HEK293 (cell line): ENCODE measurements at regions not wholly inside any gene's neighbourhood (a gene's known extent, or its start where the extent isn't known, plus 50 kb on each side); places are given as distances from the start of the nearest gene placed in this dataset.

ENCODE experiments used
- CTCF ChIA-PET: fragments of 350-600 bp; formaldehyde crosslinking; extraction: SDS; loops from one replicate; lab custom pipeline; 2021; ENCODE audit warnings: antibody characterized with exemption; lab: Yijun Ruan, JAX
- POLR2A ChIA-PET: fragments of 300-600 bp; formaldehyde crosslinking; extraction: SDS; loops from one replicate; lab custom pipeline; 2020; ENCODE audit warnings: antibody characterized with exemption, inconsistent platforms; lab: Yijun Ruan, JAX
- H3K27ac ChIP-seq: fragments of 200-500 bp; sonication (Bioruptor generic); 2 replicates; pipeline ENCODE4 v1.5.1; 2014; ENCODE audit warnings: low read depth, low read length, control low read depth, inconsistent platforms; ENCODE audit errors: extremely low read depth
- H3K36me3 ChIP-seq, 2 experiments: fragments of 200-500 bp in 1 of 2; sonication (Bioruptor generic) in 1 of 2; 1 replicate in 1 of 2; 2 replicates in 1 of 2; pipeline ENCODE4 v1.5.1; 2014 to 2017; ENCODE audit warnings: inconsistent platforms in 2 of 2, low read length in 2 of 2; ENCODE audit not compliant: control insufficient read depth in 2 of 2, insufficient read depth in 1 of 2
- H3K4me1 ChIP-seq: fragments of 200-500 bp; sonication (Bioruptor generic); 2 replicates; pipeline ENCODE4 v1.5.1; 2014; ENCODE audit warnings: mild to moderate bottlenecking, low read length, inconsistent platforms; ENCODE audit not compliant: control insufficient read depth, insufficient read depth
- H3K4me3 ChIP-seq: 2 replicates; pipeline ENCODE4 v1.5.1; 2011; ENCODE audit warnings: low read depth, mild to moderate bottlenecking, control low read depth, low read length, moderate library complexity
- H3K9me3 ChIP-seq: fragments of 200-500 bp; sonication (Bioruptor generic); 2 replicates; pipeline ENCODE4 v1.5.1; 2014; ENCODE audit warnings: low read depth, low read length, inconsistent platforms; ENCODE audit not compliant: control insufficient read depth, insufficient read depth
- IKZF3 ChIP-seq: fragments of 450-650 bp; IDR thresholded peaks from 2 replicates; pipeline ENCODE4 v1.5.0; 2018; ENCODE audit warnings: missing biosample characterization, mild to moderate bottlenecking, missing genetic modification characterization, moderate library complexity
- KLF16 ChIP-seq: fragments of 450-650 bp; formaldehyde crosslinking; IDR thresholded peaks from 2 replicates; pipeline ENCODE4 v1.5.1; 2017; ENCODE audit warnings: missing biosample characterization, missing genetic modification characterization
- PRDM4 ChIP-seq: fragments of 450-650 bp; formaldehyde crosslinking; IDR thresholded peaks from 2 replicates; pipeline ENCODE4 v1.5.1; 2017; ENCODE audit warnings: missing biosample characterization, missing genetic modification characterization
- PRDM6 ChIP-seq: fragments of 450-650 bp; formaldehyde crosslinking; IDR thresholded peaks from 2 replicates; pipeline ENCODE4 v1.5.1; 2017; ENCODE audit warnings: missing biosample characterization, missing genetic modification characterization
- RBAK ChIP-seq: fragments of 450-650 bp; formaldehyde crosslinking; IDR thresholded peaks from 2 replicates; pipeline ENCODE4 v1.5.1; 2016; ENCODE audit warnings: missing biosample characterization, missing genetic modification characterization
- TRIM28 ChIP-seq: IDR thresholded peaks from 2 replicates; pipeline ENCODE4 v1.6.1; 2011; ENCODE audit warnings: low read length, control low read depth, borderline replicate concordance
- TSHZ1 ChIP-seq: fragments of 450-650 bp; formaldehyde crosslinking; IDR thresholded peaks from 2 replicates; pipeline ENCODE4 v1.5.1; 2016; ENCODE audit warnings: missing biosample characterization, missing genetic modification characterization, borderline replicate concordance
- WT1 ChIP-seq: fragments of 450-650 bp; formaldehyde crosslinking; IDR thresholded peaks from 2 replicates; pipeline ENCODE4 v1.5.1; 2016; ENCODE audit warnings: missing biosample characterization, missing genetic modification characterization
- ZBTB20 ChIP-seq: fragments of 450-650 bp; formaldehyde crosslinking; IDR thresholded peaks from 2 replicates; pipeline ENCODE4 v1.5.1; 2016; ENCODE audit warnings: missing biosample characterization, missing genetic modification characterization
- ZBTB8A ChIP-seq: fragments of 450-650 bp; formaldehyde crosslinking; IDR thresholded peaks from 2 replicates; pipeline ENCODE4 v1.5.1; 2016; ENCODE audit warnings: missing biosample characterization, missing genetic modification characterization
- ZNF132 ChIP-seq: fragments of 450-650 bp; formaldehyde crosslinking; IDR thresholded peaks from 2 replicates; pipeline ENCODE4 v1.5.1; 2017; ENCODE audit warnings: missing biosample characterization, missing genetic modification characterization, borderline replicate concordance
- ZNF140 ChIP-seq: fragments of 450-650 bp; formaldehyde crosslinking; IDR thresholded peaks from 2 replicates; pipeline ENCODE4 v1.5.1; 2016; ENCODE audit warnings: missing biosample characterization, missing genetic modification characterization
- ZNF157 ChIP-seq: fragments of 450-650 bp; formaldehyde crosslinking; IDR thresholded peaks from 2 replicates; pipeline ENCODE4 v1.5.1; 2016; ENCODE audit warnings: missing biosample characterization, missing genetic modification characterization
- ZNF214 ChIP-seq: fragments of 450-650 bp; formaldehyde crosslinking; IDR thresholded peaks from 2 replicates; pipeline ENCODE4 v1.5.1; 2017; ENCODE audit warnings: missing biosample characterization, mild to moderate bottlenecking, missing genetic modification characterization, borderline replicate concordance
- ZNF223 ChIP-seq: fragments of 450-650 bp; formaldehyde crosslinking; IDR thresholded peaks from 2 replicates; pipeline ENCODE4 v1.5.1; 2016; ENCODE audit warnings: missing biosample characterization, missing genetic modification characterization
- ZNF280D ChIP-seq: fragments of 450-650 bp; formaldehyde crosslinking; IDR thresholded peaks from 2 replicates; pipeline ENCODE4 v1.5.1; 2016; ENCODE audit warnings: missing biosample characterization, missing genetic modification characterization
- ZNF426 ChIP-seq: fragments of 450-650 bp; formaldehyde crosslinking; IDR thresholded peaks from 2 replicates; pipeline ENCODE4 v1.5.1; 2017; ENCODE audit warnings: missing biosample characterization, missing genetic modification characterization, mild to moderate bottlenecking, inconsistent platforms, moderate library complexity
- ZNF529 ChIP-seq: fragments of 450-650 bp; formaldehyde crosslinking; IDR thresholded peaks from 2 replicates; pipeline ENCODE4 v1.5.1; 2017; ENCODE audit warnings: missing genetic modification characterization, missing biosample characterization; ENCODE audit not compliant: insufficient replicate concordance
- ZNF530 ChIP-seq: fragments of 450-650 bp; formaldehyde crosslinking; IDR thresholded peaks from 2 replicates; pipeline ENCODE4 v1.5.1; 2016; ENCODE audit warnings: low read depth, missing biosample characterization, missing genetic modification characterization
- ZNF558 ChIP-seq: fragments of 450-650 bp; formaldehyde crosslinking; IDR thresholded peaks from 2 replicates; pipeline ENCODE4 v1.5.1; 2016; ENCODE audit warnings: missing biosample characterization, missing genetic modification characterization
- ZNF626 ChIP-seq: fragments of 450-650 bp; sonication (Bioruptor Pico); formaldehyde crosslinking; IDR thresholded peaks from 2 replicates; pipeline ENCODE4 v1.5.1; 2018; ENCODE audit warnings: missing biosample characterization, missing genetic modification characterization, inconsistent platforms
- ZNF639 ChIP-seq: fragments of 450-650 bp; formaldehyde crosslinking; IDR thresholded peaks from 2 replicates; pipeline ENCODE4 v1.5.1; 2016; ENCODE audit warnings: missing biosample characterization, missing genetic modification characterization
- ZNF830 ChIP-seq: fragments of 450-650 bp; IDR thresholded peaks from 2 replicates; pipeline ENCODE4 v1.5.0; 2018; ENCODE audit warnings: missing biosample characterization, missing genetic modification characterization, low read depth, mild to moderate bottlenecking, moderate library complexity

- no peak for TF ChIP-seq TSHZ1 (tag by site-specific recombination)
- TF ChIP-seq ZNF558 (tag by site-specific recombination) = no peak
- no peak for TF ChIP-seq ZNF157 (tag by site-specific recombination)
- TF ChIP-seq ZNF529 (tag by site-specific recombination) = no peak
- TF ChIP-seq KLF16 = no peak
- TF ChIP-seq ZNF280D = no peak
- TF ChIP-seq ZNF639 (tag by site-specific recombination) = no peak
- no peak for TF ChIP-seq ZNF214 (tag by site-specific recombination)
- no peak for TF ChIP-seq ZNF140 (tag by site-specific recombination)
- TF ChIP-seq ZNF132 (tag by site-specific recombination) = no peak
- TF ChIP-seq TRIM28 = no peak
- no peak for TF ChIP-seq IKZF3 (tag by site-specific recombination)
- TF ChIP-seq ZBTB8A (tag by site-specific recombination) = no peak
Observed at GRCh38 chr4:124933521-124933920, 221.0 kb upstream of the ANKRD50 start (continued).

- H3K4me1 ChIP-seq = no peaks in the 10 kb centered on the region; the same call in 1 of the 2 replicates
- no peaks in the 10 kb centered on the region for H3K36me3 ChIP-seq
- no peak overlapping the region for H3K27ac ChIP-seq
- H3K9me3 ChIP-seq = no peaks in the 10 kb centered on the region
- H3K4me3 ChIP-seq = no peak overlapping the region
- ChIA-PET POLR2A (no interaction called here), CTCF (no interaction called here)
- TF ChIP-seq ZNF830 (no peak), ZNF223 (tag by site-specific recombination) (no peak)
Observed at GRCh38 chr4:124932447-124932846, 219.9 kb upstream of the ANKRD50 start.

GRCh38 chr4:124931050-124931449 is 218.5 kb upstream of the ANKRD50 start:
- POLR2A ChIA-PET = no interaction called here
- CTCF ChIA-PET = no interaction called here
- no peak overlapping the region for H3K27ac ChIP-seq
- TF ChIP-seq ZBTB20 = no peak
- peak; percentile 84 for TF ChIP-seq PRDM4 (tag by site-specific recombination)
- no peak for TF ChIP-seq RBAK (tag by site-specific recombination)
- no peak for TF ChIP-seq ZNF626 (tag by site-specific recombination)
- TF ChIP-seq WT1 (tag by site-specific recombination) = no peak
- peak; percentile 24; the same call in 1 of the 2 replicates for TF ChIP-seq PRDM6 (tag by site-specific recombination)
- TF ChIP-seq ZNF426 (tag by site-specific recombination) = no peak
- TF ChIP-seq ZNF530 = no peak

More at GRCh38 chr4:124931050-124931449, 218.5 kb upstream of the ANKRD50 start:
- H3K9me3 ChIP-seq = no peaks in the 10 kb centered on the region
- no peak overlapping the region for H3K4me3 ChIP-seq
- H3K36me3 ChIP-seq = no peaks in the 10 kb centered on the region
- H3K4me1 ChIP-seq = no peaks in the 10 kb centered on the region; the same call in 1 of the 2 replicates
